Endodermal cell (in vitro differentiated cells): ENCODE measurements at regions not wholly inside any gene's neighbourhood (a gene's known extent, or its start where the extent isn't known, plus 50 kb on each side); places are given as distances from the start of the nearest gene placed in this dataset.

Experiments
- DNase-seq: peaks from one replicate; pipeline ENCODE4 v3.0.0-alpha.2; 2017
- H3K27ac ChIP-seq: 2 replicates; pipeline ENCODE4 v1.5.1; 2013; ENCODE audit warnings: mild to moderate bottlenecking, low read depth, low read length, moderate library complexity
- H3K27me3 ChIP-seq: 2 replicates; pipeline ENCODE4 v1.6.1; 2013; ENCODE audit warnings: mild to moderate bottlenecking, low read length, moderate library complexity; ENCODE audit not compliant: insufficient read depth, control insufficient read depth, poor library complexity, severe bottlenecking
- H3K36me3 ChIP-seq: 2 replicates; pipeline ENCODE4 v1.7.0; 2013; ENCODE audit warnings: mild to moderate bottlenecking, low read length, moderate library complexity; ENCODE audit not compliant: control insufficient read depth, insufficient read depth
- H3K4me1 ChIP-seq: one replicate; pipeline ENCODE4 v1.7.0; 2013; ENCODE audit warnings: low read length; ENCODE audit not compliant: control insufficient read depth, insufficient read depth
- H3K4me3 ChIP-seq: 2 replicates; pipeline ENCODE4 v1.5.1; 2013; ENCODE audit warnings: mild to moderate bottlenecking, low read length, moderate library complexity
- H3K9ac ChIP-seq: 2 replicates; pipeline ENCODE4 v1.6.1; 2013; ENCODE audit warnings: mild to moderate bottlenecking, low read length, moderate library complexity; ENCODE audit not compliant: poor library complexity, severe bottlenecking; ENCODE audit errors: extremely low read depth
- H3K9me3 ChIP-seq: 2 replicates; pipeline ENCODE4 v1.6.1; 2013; ENCODE audit warnings: mild to moderate bottlenecking, low read length, moderate library complexity; ENCODE audit not compliant: control insufficient read depth
- H3K27ac Mint-ChIP-seq: 2 replicates; pipeline ENCODE4 v1.8.0; 2020; ENCODE audit warnings: mixed read lengths
- H3K27me3 Mint-ChIP-seq: 2 replicates; pipeline ENCODE4 v1.8.0; 2021; ENCODE audit warnings: mild to moderate bottlenecking, mixed read lengths; ENCODE audit not compliant: insufficient read depth
- H3K36me3 Mint-ChIP-seq: 2 replicates; pipeline ENCODE4 v1.8.0; 2020; ENCODE audit warnings: low read depth, mixed read lengths
- H3K4me1 Mint-ChIP-seq: 2 replicates; pipeline ENCODE4 v1.8.0; 2020; ENCODE audit warnings: mixed read lengths
- H3K4me3 Mint-ChIP-seq: 2 replicates; pipeline ENCODE4 v1.8.0; 2020; ENCODE audit warnings: mild to moderate bottlenecking, moderate library complexity, mixed read lengths
- H3K9me3 Mint-ChIP-seq: 2 replicates; pipeline ENCODE4 v1.8.0; 2020; ENCODE audit warnings: mild to moderate bottlenecking, mixed read lengths
- WGBS, 2 experiments: methylation state at CpG; one replicate each; pipeline versions ENCODE4 v1.1.5 to v1.1.7; 2013; ENCODE audit warnings: missing lambda C conversion rate in 2 of 2, mixed read lengths in 1 of 2; ENCODE audit not compliant: insufficient coverage in 1 of 2, insufficient read length in 1 of 2; 5-methylcytosine and 5-hydroxymethylcytosine counted together
- TF ChIP-seq, protein P1 (sequence below): fragments of 200-600 bp; sonication (generic); conservative IDR thresholded peaks from 2 replicates; pipeline ENCODE4 v1.5.0; 2021; ENCODE audit warnings: antibody characterized with exemption, mild to moderate bottlenecking

DNA sequence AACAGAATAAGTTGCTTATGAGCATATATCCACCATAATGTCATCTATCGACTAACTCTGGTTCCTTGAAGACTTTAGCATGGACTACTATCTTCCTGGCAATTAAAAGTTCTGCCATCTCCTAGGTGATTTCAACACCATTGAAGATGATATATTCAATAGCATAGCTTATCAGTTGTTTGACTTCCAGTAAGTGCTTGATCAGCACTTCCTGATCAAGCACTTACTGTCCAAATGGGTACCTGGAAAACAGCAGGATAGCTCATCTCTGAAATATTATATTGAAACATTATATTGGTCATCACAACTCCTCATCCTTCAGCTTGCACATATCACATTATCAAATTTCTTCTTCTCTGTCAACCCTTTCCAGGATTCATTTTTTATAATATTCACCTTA, 75.5 kb upstream of the HMGCLL1 start:
- Mint-ChIP-seq H3K27ac (no peak overlapping the region), H3K4me1 (peaks cover 4% of the 10 kb centered on the region), H3K36me3 (no peaks in the 10 kb centered on the region), H3K27me3 (no peaks in the 10 kb centered on the region), H3K4me3 (no peak overlapping the region), H3K9me3 (no peaks in the 10 kb centered on the region)
- TF ChIP-seq, protein P1, sequence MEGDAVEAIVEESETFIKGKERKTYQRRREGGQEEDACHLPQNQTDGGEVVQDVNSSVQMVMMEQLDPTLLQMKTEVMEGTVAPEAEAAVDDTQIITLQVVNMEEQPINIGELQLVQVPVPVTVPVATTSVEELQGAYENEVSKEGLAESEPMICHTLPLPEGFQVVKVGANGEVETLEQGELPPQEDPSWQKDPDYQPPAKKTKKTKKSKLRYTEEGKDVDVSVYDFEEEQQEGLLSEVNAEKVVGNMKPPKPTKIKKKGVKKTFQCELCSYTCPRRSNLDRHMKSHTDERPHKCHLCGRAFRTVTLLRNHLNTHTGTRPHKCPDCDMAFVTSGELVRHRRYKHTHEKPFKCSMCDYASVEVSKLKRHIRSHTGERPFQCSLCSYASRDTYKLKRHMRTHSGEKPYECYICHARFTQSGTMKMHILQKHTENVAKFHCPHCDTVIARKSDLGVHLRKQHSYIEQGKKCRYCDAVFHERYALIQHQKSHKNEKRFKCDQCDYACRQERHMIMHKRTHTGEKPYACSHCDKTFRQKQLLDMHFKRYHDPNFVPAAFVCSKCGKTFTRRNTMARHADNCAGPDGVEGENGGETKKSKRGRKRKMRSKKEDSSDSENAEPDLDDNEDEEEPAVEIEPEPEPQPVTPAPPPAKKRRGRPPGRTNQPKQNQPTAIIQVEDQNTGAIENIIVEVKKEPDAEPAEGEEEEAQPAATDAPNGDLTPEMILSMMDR = no peak
- Histone ChIP-seq H3K9ac (no peak overlapping the region), H3K36me3 (no peaks in the 10 kb centered on the region), H3K4me3 (no peak overlapping the region), H3K4me1 (no peaks in the 10 kb centered on the region), H3K27ac (no peak overlapping the region), H3K9me3 (peaks cover 4% of the 10 kb centered on the region), H3K27me3 (no peaks in the 10 kb centered on the region)
- DNase-seq = no peak
- WGBS, 2 experiments = 97 to 100% methylated on average over 1 of the region's 1 CpG

DNA sequence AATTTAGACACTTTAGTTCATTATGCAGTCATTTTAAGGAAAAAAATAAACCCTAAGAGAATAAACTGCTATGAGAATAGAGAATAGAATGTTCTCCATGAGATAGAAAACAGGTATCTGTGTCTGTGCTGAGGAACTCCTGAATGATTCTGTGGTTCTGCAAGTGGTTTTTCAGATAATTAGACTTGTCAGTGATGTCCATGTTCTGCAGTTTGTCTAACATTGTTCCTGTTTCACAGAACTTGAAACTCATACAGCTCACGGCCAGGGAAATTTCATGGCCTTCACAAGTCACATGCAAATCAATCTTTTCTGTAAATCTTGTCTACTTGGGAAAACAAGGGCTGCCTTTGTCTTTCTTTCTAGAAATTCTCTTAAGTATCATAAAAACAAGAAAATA, 73.4 kb upstream of the HMGCLL1 start:
- peaks cover 1% of the 10 kb centered on the region for H3K9me3 ChIP-seq
- H3K27ac ChIP-seq = no peak overlapping the region
- peaks cover 4% of the 10 kb centered on the region for H3K4me1 Mint-ChIP-seq
- H3K27me3 Mint-ChIP-seq = no peaks in the 10 kb centered on the region
- H3K9me3 Mint-ChIP-seq = no peaks in the 10 kb centered on the region
- H3K27ac Mint-ChIP-seq = no peak overlapping the region
- H3K9ac ChIP-seq = no peak overlapping the region
- H3K36me3 ChIP-seq = no peaks in the 10 kb centered on the region
- no peak overlapping the region for H3K4me3 ChIP-seq
- no peak for DNase-seq
- H3K27me3 ChIP-seq = no peaks in the 10 kb centered on the region
- H3K4me1 ChIP-seq = no peaks in the 10 kb centered on the region
- TF ChIP-seq, protein P1 = no peak
- no peaks in the 10 kb centered on the region for H3K36me3 Mint-ChIP-seq
- H3K4me3 Mint-ChIP-seq = no peak overlapping the region
- 71 to 72% methylated on average over 1 of the region's 1 CpG for WGBS, 2 experiments

DNA sequence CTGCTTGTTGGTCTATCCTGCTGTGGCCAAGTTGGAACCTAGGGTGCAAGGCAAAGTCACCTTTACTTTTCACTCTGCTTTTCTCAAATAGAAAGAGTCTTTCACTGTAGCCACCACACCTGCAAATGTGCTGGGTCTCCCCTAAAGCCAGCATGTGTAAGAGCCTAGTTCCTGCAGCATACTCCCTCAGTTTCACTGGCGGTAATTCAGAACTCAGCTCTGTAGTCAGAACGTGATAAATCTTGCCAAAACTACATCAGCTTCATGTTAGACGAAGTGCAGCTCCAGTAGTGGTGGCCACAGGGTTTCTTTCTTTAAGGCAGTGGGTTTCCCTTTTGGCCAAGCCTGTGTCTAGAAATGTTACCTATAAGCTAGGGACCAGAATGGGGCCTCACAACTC, 72.0 kb upstream of the HMGCLL1 start:
- Mint-ChIP-seq H3K27me3 (no peaks in the 10 kb centered on the region), H3K4me1 (peaks cover 4% of the 10 kb centered on the region), H3K4me3 (no peak overlapping the region), H3K9me3 (peaks cover 7% of the 10 kb centered on the region), H3K36me3 (no peaks in the 10 kb centered on the region), H3K27ac (no peak overlapping the region)
- H3K4me1 ChIP-seq = no peaks in the 10 kb centered on the region
- H3K27me3 ChIP-seq = no peaks in the 10 kb centered on the region
- no peak overlapping the region for H3K27ac ChIP-seq
- DNase-seq = no peak
- no peak overlapping the region for H3K9ac ChIP-seq
- TF ChIP-seq, protein P1 = no peak
- no peak overlapping the region for H3K4me3 ChIP-seq
- no peaks in the 10 kb centered on the region for H3K9me3 ChIP-seq
- 93 to 97% methylated on average over 3 of the region's 3 CpGs for WGBS, 2 experiments
- H3K36me3 ChIP-seq = no peaks in the 10 kb centered on the region
